Tibial nerve (tissue), 4 donors: ENCODE measurements at regions not wholly inside any gene's neighbourhood (a gene's known extent, or its start where the extent isn't known, plus 50 kb on each side); places are given as distances from the start of the nearest gene placed in this dataset.

ENCODE experiments used
- CTCF ChIP-seq, 5 experiments: fragments of 200-600 bp in 3 of 5; fragments of 450-650 bp in 2 of 5; sonication (generic) in 3 of 5; IDR thresholded peaks; one replicate each; pipeline ENCODE4 v1.5.1; 2016 to 2019; ENCODE audit warnings: antibody characterized with exemption in 5 of 5, mild to moderate bottlenecking in 3 of 5, moderate library complexity in 2 of 5
- EP300 ChIP-seq, 2 donors: sonication (generic); formaldehyde crosslinking; IDR thresholded peaks; one replicate each; pipeline ENCODE4 v1.6.1; 2017; ENCODE audit warnings: antibody characterized with exemption in 2 of 2, mild to moderate bottlenecking in 1 of 2
- POLR2A ChIP-seq, 2 donors: fragments of 450-650 bp; IDR thresholded peaks; one replicate each; pipeline ENCODE4 v1.6.1; 2017; ENCODE audit warnings: antibody characterized with exemption in 2 of 2, mild to moderate bottlenecking in 2 of 2, moderate library complexity in 2 of 2

DNA sequence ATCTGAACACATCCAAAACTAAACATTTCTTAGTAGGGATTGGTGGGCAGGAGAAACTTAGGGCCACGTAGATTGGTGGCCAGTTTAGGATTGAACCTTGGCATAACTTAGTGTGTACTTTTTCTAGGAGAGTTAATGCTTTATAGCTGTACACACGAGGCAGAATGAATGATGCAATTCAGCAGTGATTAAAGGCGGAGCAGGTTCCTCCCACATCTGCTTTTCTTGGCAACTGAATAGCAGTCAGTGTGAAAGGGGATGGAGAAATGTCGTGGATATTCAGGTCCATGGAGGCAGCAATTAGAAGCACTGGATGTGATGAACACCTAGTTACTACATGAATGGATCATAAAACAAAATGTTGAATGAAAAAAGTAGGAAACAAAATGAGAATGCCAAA is 493.8 kb downstream of the FUT8 start:
- TF ChIP-seq CTCF (IDR thresholded peaks at IDR 0.05) (no peak), POLR2A (IDR thresholded peaks at IDR 0.05) (no peak), EP300 (IDR thresholded peaks at IDR 0.05) (no peak)
